Upper lobe of left lung (tissue), 4 donors: ENCODE measurements at regions not wholly inside any gene's neighbourhood (a gene's known extent, or its start where the extent isn't known, plus 50 kb on each side); places are given as distances from the start of the nearest gene placed in this dataset.

ENCODE experiments used
- CTCF ChIP-seq, 6 experiments: fragments of 450-650 bp in 4 of 6; fragments of 200-600 bp in 2 of 6; sonication (generic) in 2 of 6; IDR thresholded peaks; one replicate each; pipeline ENCODE4 v1.5.1; 2016 to 2019; ENCODE audit warnings: antibody characterized with exemption in 6 of 6
- EP300 ChIP-seq, 4 donors: sonication (generic); formaldehyde crosslinking; IDR thresholded peaks; one replicate each; pipeline ENCODE4 v1.5.1; 2017; ENCODE audit warnings: antibody characterized with exemption in 4 of 4, control low read depth in 2 of 4

DNA sequence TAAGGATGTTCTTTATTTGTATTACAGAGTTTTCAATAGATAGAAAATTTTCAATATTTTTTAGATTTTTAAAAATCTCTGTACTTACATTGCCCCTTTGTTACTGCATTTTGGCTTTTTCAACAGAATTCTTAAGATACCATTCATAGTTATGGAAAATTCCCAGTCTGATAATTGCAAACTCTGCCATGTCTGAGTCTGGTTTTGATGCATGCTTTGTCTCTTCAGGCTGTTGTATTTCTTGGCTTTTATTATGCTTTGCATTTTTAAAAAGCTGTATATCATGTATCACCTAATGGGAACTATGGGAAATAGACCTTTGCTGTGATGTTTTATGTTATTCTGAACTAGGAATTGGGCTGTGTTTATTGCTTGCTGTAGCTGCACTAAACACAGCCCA, 898.9 kb upstream of the ADGRB3 start:
- TF ChIP-seq CTCF (IDR thresholded peaks at IDR 0.05) (no peak), EP300 (IDR thresholded peaks at IDR 0.05) (no peak)
